ENCODE measurements at regions not wholly inside any gene's neighbourhood (a gene's known extent, or its start where the extent isn't known, plus 50 kb on each side); places are given as distances from the start of the nearest gene placed in this dataset.

- in situ Hi-C loops (cut with MboI; ENCODE audit: low pct_unique_long_range_greater_than_20kb in 2 of 9, low sequenced_read_pairs in 9 of 9, unreplicated experiment in 9 of 9) = loop anchor here in 3 of 9 experiments (10.0 to 25.0 kb wide), 2 partner anchors 172 to 250 kb away; no protein-coding TSS in a partner anchor
- Histone ChIP-seq H3K4me3 (no peak overlapping the region), H3K27ac (no peak overlapping the region), H3K4me1 (replicated peaks in 1 of 2) (peaks cover 6 to 13% of the 10 kb centered on the region in 2 donors)
- WGBS, 10 experiments = 0 to 100% (median 29%) methylated on average over 1 to 17 of the region's 27 CpGs; no CpG with 5 or more reads in 1 of the 10 experiments
- ATAC-seq (replicated peaks in 6 of 8) = peak; percentile 68 to 90 (median 74)
Observed at GRCh38 chr13:99436686-99437416, 64.4 kb upstream of the TM9SF2 start.

- H3K27ac ChIP-seq = no peak overlapping the region
- no peak overlapping the region for H3K4me3 ChIP-seq
- ATAC-seq (replicated peaks in 6 of 8) = no peak
- 0 to 93% (median 61%) methylated on average over 1 to 5 of the region's 7 CpGs; no CpG with 5 or more reads in 2 of the 10 experiments for whole genome bisulfite sequencing, 10 experiments
- in situ Hi-C loops (cut with MboI; ENCODE audit: low pct_unique_long_range_greater_than_20kb in 2 of 9, low sequenced_read_pairs in 9 of 9, unreplicated experiment in 9 of 9) = loop anchor here in 3 of 9 experiments (10.0 to 25.0 kb wide), 2 partner anchors 174 to 252 kb away; no protein-coding TSS in a partner anchor
- H3K4me1 ChIP-seq (replicated peaks in 1 of 2) = no peaks in the 10 kb centered on the region
Observed at GRCh38 chr13:99439048-99439447, 62.2 kb upstream of the TM9SF2 start.

GRCh38 chr13:99439850-99440604, 61.2 kb upstream of the TM9SF2 start:
- 49 to 87% (median 81%) methylated on average over 4 to 11 of the region's 11 CpGs; no CpG with 5 or more reads in 2 of the 10 experiments for WGBS, 10 experiments
- ATAC-seq (replicated peaks in 6 of 8) = no peak
- in situ Hi-C loops (cut with MboI; ENCODE audit: low pct_unique_long_range_greater_than_20kb in 2 of 9, low sequenced_read_pairs in 9 of 9, unreplicated experiment in 9 of 9) = loop anchor here in 3 of 9 experiments (10.0 to 25.0 kb wide), 2 partner anchors 175 to 253 kb away; no protein-coding TSS in a partner anchor
- H3K27ac ChIP-seq = no peak overlapping the region
- H3K4me1 ChIP-seq (replicated peaks in 1 of 2) = no peaks in the 10 kb centered on the region
- no peak overlapping the region for H3K4me3 ChIP-seq

- no peaks in the 10 kb centered on the region for H3K4me1 ChIP-seq (replicated peaks in 1 of 2)
- 31 to 79% (median 67%) methylated on average over 3 to 7 of the region's 7 CpGs for WGBS, 10 experiments
- in situ Hi-C loops (cut with MboI; ENCODE audit: low pct_unique_long_range_greater_than_20kb in 2 of 9, low sequenced_read_pairs in 9 of 9, unreplicated experiment in 9 of 9) = loop anchor here in 2 of 9 experiments (25.0 kb wide), 1 partner anchor 255 kb away; no protein-coding TSS in a partner anchor
- no peak overlapping the region for H3K27ac ChIP-seq
- peak in 3 of 8 experiments; percentile 36 to 58 (median 41) for ATAC-seq (replicated peaks in 6 of 8)
- H3K4me3 ChIP-seq = no peak overlapping the region
Observed at GRCh38 chr13:99442273-99442895, 58.9 kb upstream of the TM9SF2 start.

- in situ Hi-C loops (cut with MboI; ENCODE audit: low pct_unique_long_range_greater_than_20kb in 2 of 9, low sequenced_read_pairs in 9 of 9, unreplicated experiment in 9 of 9) = loop anchor here in 2 of 9 experiments (25.0 kb wide), 1 partner anchor 259 kb away; no protein-coding TSS in a partner anchor
- no peaks in the 10 kb centered on the region for H3K4me1 ChIP-seq (replicated peaks in 1 of 2)
- no peak overlapping the region for H3K27ac ChIP-seq
- no peak overlapping the region for H3K4me3 ChIP-seq
- WGBS, 10 experiments = 53 to 93% (median 72%) methylated on average over 1 to 8 of the region's 9 CpGs
- no peak for ATAC-seq (replicated peaks in 6 of 8)
Observed at GRCh38 chr13:99446242-99446641, 55.0 kb upstream of the TM9SF2 start.

- Histone ChIP-seq H3K4me3 (no peak overlapping the region), H3K4me1 (replicated peaks in 1 of 2) (peaks cover 0 to 3% of the 10 kb centered on the region in 2 donors), H3K27ac (no peak overlapping the region)
- in situ Hi-C loops (cut with MboI; ENCODE audit: low pct_unique_long_range_greater_than_20kb in 2 of 9, low sequenced_read_pairs in 9 of 9, unreplicated experiment in 9 of 9) = loop anchor here in 2 of 9 experiments (25.0 kb wide), 1 partner anchor 261 kb away; no protein-coding TSS in a partner anchor
- ATAC-seq (replicated peaks in 6 of 8) = no peak
- WGBS, 10 experiments = 65 to 100% (median 83%) methylated on average over 3 to 5 of the region's 5 CpGs; no CpG with 5 or more reads in 1 of the 10 experiments
Observed at GRCh38 chr13:99448546-99448945, 52.7 kb upstream of the TM9SF2 start.

- Histone ChIP-seq H3K4me3 (no peak overlapping the region), H3K4me1 (replicated peaks in 1 of 2) (peaks cover 0 to 3% of the 10 kb centered on the region in 2 donors)
Observed at GRCh38 chr13:99450416-99450815, 50.9 kb upstream of the TM9SF2 start.

More at GRCh38 chr13:99450416-99450815, 50.9 kb upstream of the TM9SF2 start:
- in situ Hi-C loops (cut with MboI; ENCODE audit: low pct_unique_long_range_greater_than_20kb in 2 of 9, low sequenced_read_pairs in 9 of 9, unreplicated experiment in 9 of 9) = no loop called here
- no peak overlapping the region for H3K27ac ChIP-seq
- ATAC-seq (replicated peaks in 6 of 8) = no peak
